Hepatocyte (in vitro differentiated cells): ENCODE measurements at regions not wholly inside any gene's neighbourhood (a gene's known extent, or its start where the extent isn't known, plus 50 kb on each side); places are given as distances from the start of the nearest gene placed in this dataset.

ENCODE experiments used
- DNase-seq: peaks from one replicate; pipeline ENCODE4 v3.0.0-alpha.2; 2016; ENCODE audit warnings: low spot score
- H2AFZ ChIP-seq: fragments of 200-600 bp; sonication (generic); 2 replicates; pipeline ENCODE4 v1.6.0; 2016; ENCODE audit warnings: antibody characterized with exemption, mild to moderate bottlenecking
- H3K27ac ChIP-seq: fragments of 200-600 bp; sonication (generic); 2 replicates; pipeline ENCODE4 v1.5.1; 2016; ENCODE audit warnings: mild to moderate bottlenecking
- H3K27me3 ChIP-seq: fragments of 200-600 bp; sonication (generic); 2 replicates; pipeline ENCODE4 v1.6.1; 2016
- H3K36me3 ChIP-seq: fragments of 200-600 bp; sonication (generic); replicated peaks from 2 replicates; pipeline ENCODE4 v1.5.1; 2016; ENCODE audit warnings: low read depth; ENCODE audit not compliant: insufficient read depth
- H3K4me1 ChIP-seq: fragments of 200-600 bp; sonication (generic); 2 replicates; pipeline ENCODE4 v1.5.1; 2016; ENCODE audit warnings: mild to moderate bottlenecking, moderate library complexity; ENCODE audit not compliant: insufficient read depth
- H3K4me2 ChIP-seq: fragments of 200-600 bp; sonication (generic); 2 replicates; pipeline ENCODE4 v1.6.0; 2016
- H3K4me3 ChIP-seq: fragments of 200-600 bp; sonication (generic); 2 replicates; pipeline ENCODE4 v1.5.1; 2016; ENCODE audit warnings: mild to moderate bottlenecking
- H3K79me2 ChIP-seq: fragments of 200-600 bp; sonication (generic); 2 replicates; pipeline ENCODE4 v1.6.0; 2017; ENCODE audit warnings: mild to moderate bottlenecking
- H3K9me2 ChIP-seq: fragments of 200-600 bp; sonication (generic); replicated peaks from 2 replicates; pipeline ENCODE4 v1.6.0; 2017; ENCODE audit warnings: mild to moderate bottlenecking; ENCODE audit not compliant: insufficient read depth
- H3K9me3 ChIP-seq: fragments of 200-600 bp; sonication (generic); 2 replicates; pipeline ENCODE4 v1.5.1; 2016; ENCODE audit warnings: low read depth, mild to moderate bottlenecking
- H4K20me1 ChIP-seq: fragments of 200-600 bp; sonication (generic); 2 replicates; pipeline ENCODE4 v1.6.0; 2016; ENCODE audit warnings: mild to moderate bottlenecking; ENCODE audit not compliant: insufficient read depth, poor library complexity, severe bottlenecking
- CTCF ChIP-seq: fragments of 200-600 bp; sonication (generic); IDR thresholded peaks from 2 replicates; pipeline ENCODE4 v1.5.1; 2016; ENCODE audit warnings: antibody characterized with exemption, mild to moderate bottlenecking; ENCODE audit not compliant: poor library complexity
- EZH2 ChIP-seq: fragments of 200-600 bp; sonication (generic); IDR thresholded peaks from 2 replicates; pipeline ENCODE4 v1.6.1; 2016; ENCODE audit warnings: antibody characterized with exemption, mild to moderate bottlenecking, borderline replicate concordance
- EZH2phosphoT487 ChIP-seq: fragments of 200-600 bp; sonication (generic); IDR thresholded peaks from one replicate; pipeline ENCODE4 v1.6.1; 2018; ENCODE audit warnings: antibody characterized with exemption, mild to moderate bottlenecking, low read depth, moderate library complexity; ENCODE audit not compliant: unreplicated experiment, severe bottlenecking
- WGBS: methylation state at CpG from one replicate; pipeline ENCODE4 v1.1.6; 2016; ENCODE audit warnings: low lambda C conversion rate; ENCODE audit errors: missing lambda C conversion rate; 5-methylcytosine and 5-hydroxymethylcytosine counted together

- Histone ChIP-seq H3K4me2 (no peak overlapping the region), H2AFZ (no peak overlapping the region), H3K27ac (no peak overlapping the region), H3K36me3 (no peaks in the 10 kb centered on the region), H3K79me2 (no peaks in the 10 kb centered on the region), H3K9me3 (no peaks in the 10 kb centered on the region), H3K4me3 (no peak overlapping the region), H3K27me3 (no peaks in the 10 kb centered on the region), H4K20me1 (no peaks in the 10 kb centered on the region), H3K4me1 (no peaks in the 10 kb centered on the region), H3K9me2 (no peaks in the 10 kb centered on the region)
- DNase-seq = no peak
- 56% methylated on average over 3 of the region's 3 CpGs for WGBS
- TF ChIP-seq EZH2 (no peak), CTCF (no peak), EZH2phosphoT487 (no peak)
These were observed 212.4 kb upstream of the FAR2 start for GRCh38 chr12:28936711-28937110.

- H3K9me3 ChIP-seq = no peaks in the 10 kb centered on the region
- TF ChIP-seq CTCF (no peak), EZH2 (no peak), EZH2phosphoT487 (no peak)
These were observed 211.9 kb upstream of the FAR2 start for GRCh38 chr12:28937196-28937595.

GRCh38 chr12:28938056-28938455, 211.0 kb upstream of the FAR2 start:
- H2AFZ ChIP-seq = no peak overlapping the region
- H3K36me3 ChIP-seq = no peaks in the 10 kb centered on the region
- H3K79me2 ChIP-seq = no peaks in the 10 kb centered on the region
- TF ChIP-seq EZH2 = no peak
- no peak for TF ChIP-seq CTCF
- TF ChIP-seq EZH2phosphoT487 = no peak
- H3K4me2 ChIP-seq = no peak overlapping the region
- WGBS = 90% methylated on average over 5 of the region's 5 CpGs
- no peaks in the 10 kb centered on the region for H3K4me1 ChIP-seq
- H4K20me1 ChIP-seq = no peaks in the 10 kb centered on the region
- H3K9me3 ChIP-seq = no peaks in the 10 kb centered on the region
- DNase-seq = no peak
- H3K27me3 ChIP-seq = no peaks in the 10 kb centered on the region
- H3K4me3 ChIP-seq = no peak overlapping the region
- H3K27ac ChIP-seq = no peak overlapping the region
- H3K9me2 ChIP-seq = no peaks in the 10 kb centered on the region

More at GRCh38 chr12:28937196-28937595, 211.9 kb upstream of the FAR2 start:
- no peak overlapping the region for H2AFZ ChIP-seq
- H3K4me1 ChIP-seq = no peaks in the 10 kb centered on the region
- no peaks in the 10 kb centered on the region for H3K27me3 ChIP-seq
- no peak overlapping the region for H3K27ac ChIP-seq
- no peaks in the 10 kb centered on the region for H4K20me1 ChIP-seq
- no peaks in the 10 kb centered on the region for H3K36me3 ChIP-seq
- no peak for DNase-seq
- no peak overlapping the region for H3K4me2 ChIP-seq
- H3K9me2 ChIP-seq = no peaks in the 10 kb centered on the region
- no peaks in the 10 kb centered on the region for H3K79me2 ChIP-seq
- 40% methylated on average over 3 of the region's 3 CpGs for WGBS
- no peak overlapping the region for H3K4me3 ChIP-seq
